ENCODE measurements at regions not wholly inside any gene's neighbourhood (a gene's known extent, or its start where the extent isn't known, plus 50 kb on each side); places are given as distances from the start of the nearest gene placed in this dataset.
"Not testable (repeated sequence)": the region's sequence is repeated elsewhere in the genome, so short reads cannot be mapped to it uniquely, and the experiment has no call there.

DNA sequence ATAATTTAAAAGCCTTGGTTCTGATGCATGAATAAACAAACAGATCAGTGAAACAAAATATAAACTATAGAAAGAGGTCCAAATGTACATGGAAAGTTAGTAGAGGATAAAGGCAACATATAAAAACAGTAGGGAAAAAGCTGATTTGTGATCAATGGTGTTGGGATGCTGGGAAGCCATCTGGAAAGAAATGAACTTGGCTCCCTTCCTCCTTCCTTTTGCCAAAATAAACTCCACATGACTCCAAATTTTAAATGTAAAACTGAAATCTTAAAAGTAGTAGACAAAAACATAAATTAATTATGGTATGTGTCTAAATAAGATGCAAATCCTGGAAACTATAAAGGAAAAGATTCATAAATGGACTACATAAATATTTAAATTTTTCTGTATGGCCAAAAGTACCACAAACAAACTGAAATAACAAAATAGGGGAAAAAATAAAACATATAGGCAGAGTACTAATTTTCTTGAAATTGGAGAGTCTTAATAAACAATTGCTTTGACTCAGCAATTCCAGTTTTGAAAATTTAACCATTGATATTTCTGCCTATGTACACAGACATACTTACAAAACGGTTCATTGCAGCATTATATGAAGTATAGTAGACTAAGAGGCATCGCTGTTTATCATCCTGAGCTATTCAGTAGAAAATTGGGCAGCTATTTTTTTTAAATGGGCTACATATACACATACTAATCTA lies 77.0 kb upstream of the TRIM24 start:
- no peak overlapping the region for H3K4me3 ChIP-seq
- H3K27ac ChIP-seq = no peak overlapping the region
- no peak overlapping the region for H3K9ac ChIP-seq (ENCODE audit: insufficient read length)
- no peaks in the 10 kb centered on the region for H3K36me3 ChIP-seq (ENCODE audit: insufficient read depth, low read length)
- DNase-seq (ENCODE audit: low read depth, low spot score) = no peak
- H3K9me3 ChIP-seq (ENCODE audit: low read depth, low read length) = no peaks in the 10 kb centered on the region
- TF ChIP-seq POLR2AphosphoS5 (IDR thresholded peaks at IDR 0.05; ENCODE audit: borderline replicate concordance, low read depth, low read length) (no peak), FOXP2 (optimal IDR thresholded peaks at IDR 0.05; ENCODE audit: control extremely low read depth, extremely low read length, insufficient read depth) (no peak), EZH2 (IDR thresholded peaks at IDR 0.05) (no peak)

DNA sequence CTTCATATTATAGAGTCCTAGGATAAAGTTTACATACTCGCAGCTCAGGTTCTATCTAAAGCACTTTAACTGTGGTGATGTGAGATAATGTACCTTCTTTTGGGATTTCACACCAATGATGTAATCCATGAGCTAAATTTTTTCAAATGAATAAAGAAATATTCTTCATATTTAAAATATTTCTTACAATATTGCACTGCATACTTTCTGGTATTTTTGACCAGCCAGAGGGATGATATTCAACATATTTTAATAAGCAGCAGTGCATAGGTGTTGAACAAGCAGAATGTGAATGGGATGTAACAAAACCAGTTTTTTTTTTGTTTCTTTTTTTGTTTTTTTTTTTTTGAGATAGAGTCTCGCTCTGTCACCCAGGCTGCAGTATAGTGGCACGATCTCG lies 73.2 kb upstream of the TRIM24 start:
- Histone ChIP-seq H3K4me3 (no peak overlapping the region), H3K9ac (ENCODE audit: insufficient read length) (no peak overlapping the region), H3K36me3 (ENCODE audit: insufficient read depth, low read length) (no peaks in the 10 kb centered on the region), H3K9me3 (ENCODE audit: low read depth, low read length) (no peaks in the 10 kb centered on the region), H3K27ac (no peak overlapping the region)
- DNase-seq (ENCODE audit: low read depth, low spot score) = no peak
- no peak for TF ChIP-seq POLR2AphosphoS5 (IDR thresholded peaks at IDR 0.05; ENCODE audit: borderline replicate concordance, low read depth, low read length)
- TF ChIP-seq EZH2 (IDR thresholded peaks at IDR 0.05) = no peak
- no peak for TF ChIP-seq FOXP2 (optimal IDR thresholded peaks at IDR 0.05; ENCODE audit: control extremely low read depth, extremely low read length, insufficient read depth)

DNA sequence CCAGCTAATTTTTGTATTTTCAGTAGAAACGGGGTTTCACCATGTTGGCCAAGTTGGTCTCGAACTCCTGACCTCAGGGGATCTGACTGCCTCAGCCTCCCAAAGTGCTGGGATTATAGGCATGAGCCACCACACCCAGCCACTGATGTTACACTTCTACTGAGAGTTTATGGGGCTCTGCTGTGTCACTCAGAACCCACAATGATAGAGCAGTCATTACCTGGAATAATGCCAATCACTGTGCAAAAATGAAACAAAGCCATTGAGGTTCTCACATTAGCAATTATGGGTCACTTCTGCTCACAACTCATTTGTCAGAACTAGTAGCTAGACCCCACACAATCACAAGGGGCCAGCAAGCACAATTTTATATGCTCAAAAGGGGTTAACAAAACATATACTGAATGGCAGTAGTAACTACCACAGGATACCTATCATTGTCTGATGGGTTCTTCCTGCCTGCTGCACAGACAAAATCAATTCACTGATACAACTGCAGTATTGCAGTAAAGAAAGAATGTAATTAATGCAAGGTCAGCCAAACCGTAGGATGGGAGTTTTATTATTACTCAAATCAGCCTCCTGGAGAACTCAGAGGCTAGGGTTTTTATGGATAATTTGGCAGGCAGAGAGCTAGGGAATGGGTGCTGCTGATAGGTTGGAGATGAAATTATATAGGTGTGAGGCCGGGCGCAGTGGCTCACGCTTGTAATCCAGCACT lies 72.1 kb upstream of the TRIM24 start:
- Histone ChIP-seq H3K36me3 (ENCODE audit: insufficient read depth, low read length) (no peaks in the 10 kb centered on the region), H3K9ac (ENCODE audit: insufficient read length) (no peak overlapping the region), H3K9me3 (ENCODE audit: low read depth, low read length) (no peaks in the 10 kb centered on the region), H3K4me3 (no peak overlapping the region), H3K27ac (no peak overlapping the region)
- DNase-seq (ENCODE audit: low read depth, low spot score) = no peak
- no peak for TF ChIP-seq POLR2AphosphoS5 (IDR thresholded peaks at IDR 0.05; ENCODE audit: borderline replicate concordance, low read depth, low read length)

DNA sequence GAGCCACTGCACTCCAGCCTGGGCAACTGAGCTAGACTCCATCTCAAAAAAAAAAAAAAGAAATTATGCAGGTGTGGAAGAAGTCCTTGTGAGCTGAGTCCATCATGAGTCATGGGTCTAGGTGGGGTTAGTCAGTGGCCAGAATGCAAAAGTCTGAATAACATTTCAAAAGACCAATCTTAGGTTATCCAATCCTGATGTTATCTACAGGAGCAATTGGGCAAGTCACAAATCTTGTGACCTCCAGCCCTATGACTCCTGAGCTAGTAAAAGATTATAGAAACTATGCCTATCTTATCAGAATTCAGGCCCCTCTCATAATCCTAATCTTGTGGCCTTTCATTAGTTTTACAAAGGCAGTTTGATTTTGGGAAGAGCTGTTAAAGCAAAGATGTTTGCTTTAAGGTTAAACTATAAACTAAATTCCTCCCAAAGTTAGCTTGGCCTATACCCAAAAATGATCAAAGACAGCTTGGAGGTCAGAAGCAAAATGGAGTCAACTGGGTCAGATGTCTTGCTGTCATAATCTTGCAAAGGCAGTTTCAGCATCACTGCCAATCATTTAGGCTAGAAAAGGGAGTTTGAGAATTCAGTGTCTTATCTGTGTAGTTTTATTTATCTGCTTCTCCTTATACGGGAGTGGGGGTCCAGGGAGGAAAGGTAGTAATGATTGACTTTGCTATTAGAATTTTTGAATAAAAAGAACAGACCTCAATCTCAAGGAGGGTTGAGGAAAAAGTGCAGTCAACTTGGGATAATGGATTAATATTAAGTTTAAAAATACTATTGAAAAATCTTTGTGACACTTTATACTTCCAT lies 71.2 kb upstream of the TRIM24 start:
- Histone ChIP-seq H3K9ac (ENCODE audit: insufficient read length) (no peak overlapping the region), H3K27ac (no peak overlapping the region), H3K36me3 (ENCODE audit: insufficient read depth, low read length) (no peaks in the 10 kb centered on the region), H3K9me3 (ENCODE audit: low read depth, low read length) (no peaks in the 10 kb centered on the region), H3K4me3 (no peak overlapping the region)
- TF ChIP-seq FOXP2 (optimal IDR thresholded peaks at IDR 0.05; ENCODE audit: control extremely low read depth, extremely low read length, insufficient read depth) = no peak
- no peak for TF ChIP-seq EZH2 (IDR thresholded peaks at IDR 0.05)
- TF ChIP-seq POLR2AphosphoS5 (IDR thresholded peaks at IDR 0.05; ENCODE audit: borderline replicate concordance, low read depth, low read length) = no peak
- DNase-seq (ENCODE audit: low read depth, low spot score) = no peak

DNA sequence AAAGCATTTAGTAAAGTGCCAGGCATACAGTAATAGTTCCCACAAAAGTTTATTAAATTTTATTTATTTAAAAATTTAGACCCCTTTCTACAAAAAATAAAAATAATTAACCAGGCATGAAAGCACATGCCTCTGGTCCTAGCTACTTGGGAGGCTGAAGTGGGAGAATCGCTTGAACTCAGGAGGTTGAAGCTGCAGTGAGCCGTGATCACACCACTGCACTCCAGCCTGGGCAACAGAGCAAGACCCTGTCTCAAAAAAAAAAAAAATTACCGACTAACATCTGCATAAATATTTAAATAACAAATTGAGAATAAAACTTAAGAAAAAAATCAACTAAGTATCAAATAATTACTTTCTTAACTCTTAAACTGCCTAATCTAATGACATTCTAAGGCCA lies 64.3 kb upstream of the TRIM24 start:
- TF ChIP-seq EZH2 (IDR thresholded peaks at IDR 0.05) (no peak), POLR2AphosphoS5 (IDR thresholded peaks at IDR 0.05; ENCODE audit: borderline replicate concordance, low read depth, low read length) (no peak), FOXP2 (optimal IDR thresholded peaks at IDR 0.05; ENCODE audit: control extremely low read depth, extremely low read length, insufficient read depth) (no peak)
- H3K27ac ChIP-seq = no peak overlapping the region
- H3K9me3 ChIP-seq (ENCODE audit: low read depth, low read length) = no peaks in the 10 kb centered on the region
- H3K9ac ChIP-seq (ENCODE audit: insufficient read length) = no peak overlapping the region
- H3K36me3 ChIP-seq (ENCODE audit: insufficient read depth, low read length) = no peaks in the 10 kb centered on the region
- no peak overlapping the region for H3K4me3 ChIP-seq
- DNase-seq (ENCODE audit: low read depth, low spot score) = no peak

DNA sequence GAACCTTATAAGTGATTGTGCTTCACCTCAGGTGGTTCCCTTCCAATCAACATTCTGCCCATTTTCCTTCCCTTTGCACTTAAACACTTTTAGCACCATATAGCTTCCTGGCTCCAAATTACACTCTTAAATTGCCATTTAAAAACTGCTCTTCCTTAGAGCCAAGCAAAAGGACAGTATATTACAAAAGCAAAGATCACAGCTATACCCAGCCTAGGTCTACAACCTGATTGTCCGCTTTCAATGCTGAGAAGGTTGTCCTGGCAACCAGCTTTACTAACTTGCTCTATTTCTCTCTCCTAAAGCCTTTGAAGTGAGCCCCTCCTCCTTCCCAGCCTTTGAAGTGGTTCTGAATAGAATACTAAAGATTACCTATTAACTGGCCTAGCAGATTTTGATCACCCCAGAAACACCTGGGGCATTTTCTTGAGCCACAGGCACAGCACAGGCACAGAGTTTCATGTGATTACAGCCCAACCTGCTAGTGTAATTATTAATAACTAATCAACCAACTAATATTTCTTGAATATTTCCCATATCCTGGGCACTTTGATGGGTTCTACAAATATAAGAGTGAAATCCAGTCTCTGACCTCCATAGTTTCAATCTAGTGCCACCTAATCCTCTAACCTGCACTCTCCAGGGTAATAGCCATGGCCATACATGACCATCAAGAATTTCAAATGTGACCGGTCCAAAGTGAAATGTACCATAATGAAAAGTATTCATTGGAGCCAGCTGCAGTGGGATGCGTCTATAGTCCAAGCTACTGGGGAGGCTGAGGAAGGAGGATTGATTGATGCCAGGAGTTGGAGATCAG lies 63.6 kb upstream of the TRIM24 start:
- no peak for DNase-seq (ENCODE audit: low read depth, low spot score)

DNA sequence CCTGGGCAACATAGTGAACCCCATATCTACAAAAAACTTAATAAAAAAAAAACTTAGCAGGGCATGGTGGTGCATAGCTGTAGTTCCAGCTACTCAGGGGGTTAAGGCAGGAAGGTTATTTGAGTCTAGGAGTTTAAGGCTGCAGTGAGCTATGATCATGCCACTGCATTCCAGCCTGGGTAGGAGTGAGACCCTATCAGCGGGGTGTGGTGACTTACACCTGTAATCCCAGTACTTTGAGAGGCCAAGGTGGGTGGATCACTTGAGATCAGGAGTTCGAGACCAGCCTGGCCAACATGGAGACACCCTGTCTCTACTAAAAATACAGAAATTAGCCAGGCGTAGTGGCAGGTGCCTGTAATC lies 63.0 kb upstream of the TRIM24 start:
- not testable (repeated sequence) for H3K27ac ChIP-seq; H3K9me3 ChIP-seq (ENCODE audit: low read depth, low read length); H3K9ac ChIP-seq (ENCODE audit: insufficient read length); DNase-seq (ENCODE audit: low read depth, low spot score); H3K36me3 ChIP-seq (ENCODE audit: insufficient read depth, low read length); H3K4me3 ChIP-seq

More for the DNA sequence above, 63.6 kb upstream of the TRIM24 start:
- Histone ChIP-seq H3K9ac (ENCODE audit: insufficient read length) (no peak overlapping the region), H3K4me3 (no peak overlapping the region), H3K9me3 (ENCODE audit: low read depth, low read length) (no peaks in the 10 kb centered on the region), H3K36me3 (ENCODE audit: insufficient read depth, low read length) (no peaks in the 10 kb centered on the region), H3K27ac (no peak overlapping the region)
- TF ChIP-seq FOXP2 (optimal IDR thresholded peaks at IDR 0.05; ENCODE audit: control extremely low read depth, extremely low read length, insufficient read depth) (no peak), POLR2AphosphoS5 (IDR thresholded peaks at IDR 0.05; ENCODE audit: borderline replicate concordance, low read depth, low read length) (no peak), EZH2 (IDR thresholded peaks at IDR 0.05) (no peak)

DNA sequence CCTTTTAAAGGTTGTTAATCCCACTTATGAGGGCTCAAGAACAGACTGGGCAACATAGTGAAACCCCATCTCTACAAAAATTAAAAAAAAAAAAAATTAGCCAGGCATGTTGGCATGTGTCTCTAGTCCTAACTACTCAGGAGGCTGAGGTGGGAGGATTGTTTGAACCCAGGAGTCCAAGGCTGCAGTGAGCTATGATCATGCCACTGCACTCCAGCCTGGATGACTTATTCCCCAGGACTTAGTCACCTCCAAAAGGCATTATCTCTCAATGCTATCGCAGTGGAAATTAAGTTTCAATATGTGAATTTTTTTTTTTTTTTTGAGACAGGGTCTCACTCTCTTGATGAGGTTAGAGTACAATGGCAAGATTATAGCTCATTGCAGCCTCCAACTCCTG lies 61.2 kb upstream of the TRIM24 start:
- no peak overlapping the region for H3K4me3 ChIP-seq
- no peak overlapping the region for H3K27ac ChIP-seq
- no peak for DNase-seq (ENCODE audit: low read depth, low spot score)
- H3K36me3 ChIP-seq (ENCODE audit: insufficient read depth, low read length) = no peaks in the 10 kb centered on the region
- H3K9ac ChIP-seq (ENCODE audit: insufficient read length) = no peak overlapping the region
- TF ChIP-seq FOXP2 (optimal IDR thresholded peaks at IDR 0.05; ENCODE audit: control extremely low read depth, extremely low read length, insufficient read depth) (no peak), EZH2 (IDR thresholded peaks at IDR 0.05) (no peak), POLR2AphosphoS5 (IDR thresholded peaks at IDR 0.05; ENCODE audit: borderline replicate concordance, low read depth, low read length) (no peak)
- no peaks in the 10 kb centered on the region for H3K9me3 ChIP-seq (ENCODE audit: low read depth, low read length)
